ENCODE measurements at regions not wholly inside any gene's neighbourhood (a gene's known extent, or its start where the extent isn't known, plus 50 kb on each side); places are given as distances from the start of the nearest gene placed in this dataset.

DNA sequence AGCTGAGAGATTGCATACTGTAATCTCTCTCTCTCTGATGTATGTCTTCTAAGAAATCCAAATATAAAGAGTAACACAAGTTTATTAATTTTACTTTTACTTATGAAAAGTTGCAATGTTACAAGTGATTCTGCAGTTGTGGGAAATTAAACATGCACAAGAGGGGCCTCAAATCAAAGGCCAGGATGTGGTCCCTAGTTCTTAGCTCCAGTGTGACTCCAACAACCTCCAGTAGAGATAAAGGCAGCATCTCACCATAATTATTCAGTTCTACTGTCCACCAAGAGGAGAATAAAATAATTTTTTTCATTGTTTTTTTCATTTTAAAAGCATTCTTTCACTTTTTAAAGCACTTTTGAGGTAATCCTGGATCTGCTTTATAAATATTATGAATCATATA, 223.3 kb downstream of the RAP2B start:
- Histone ChIP-seq H3K27me3 (no peaks in the 10 kb centered on the region), H3K27ac (no peak overlapping the region), H3K9me3 (no peaks in the 10 kb centered on the region), H3K36me3 (no peaks in the 10 kb centered on the region), H3K4me1 (no peaks in the 10 kb centered on the region), H3K4me3 (no peak overlapping the region)
- TF ChIP-seq, protein P1, sequence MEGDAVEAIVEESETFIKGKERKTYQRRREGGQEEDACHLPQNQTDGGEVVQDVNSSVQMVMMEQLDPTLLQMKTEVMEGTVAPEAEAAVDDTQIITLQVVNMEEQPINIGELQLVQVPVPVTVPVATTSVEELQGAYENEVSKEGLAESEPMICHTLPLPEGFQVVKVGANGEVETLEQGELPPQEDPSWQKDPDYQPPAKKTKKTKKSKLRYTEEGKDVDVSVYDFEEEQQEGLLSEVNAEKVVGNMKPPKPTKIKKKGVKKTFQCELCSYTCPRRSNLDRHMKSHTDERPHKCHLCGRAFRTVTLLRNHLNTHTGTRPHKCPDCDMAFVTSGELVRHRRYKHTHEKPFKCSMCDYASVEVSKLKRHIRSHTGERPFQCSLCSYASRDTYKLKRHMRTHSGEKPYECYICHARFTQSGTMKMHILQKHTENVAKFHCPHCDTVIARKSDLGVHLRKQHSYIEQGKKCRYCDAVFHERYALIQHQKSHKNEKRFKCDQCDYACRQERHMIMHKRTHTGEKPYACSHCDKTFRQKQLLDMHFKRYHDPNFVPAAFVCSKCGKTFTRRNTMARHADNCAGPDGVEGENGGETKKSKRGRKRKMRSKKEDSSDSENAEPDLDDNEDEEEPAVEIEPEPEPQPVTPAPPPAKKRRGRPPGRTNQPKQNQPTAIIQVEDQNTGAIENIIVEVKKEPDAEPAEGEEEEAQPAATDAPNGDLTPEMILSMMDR (IDR thresholded peaks at IDR 0.05) = no peak
- ATAC-seq (no peak), DNase-seq (no peak)
- intact Hi-C loops (cut with DNase I) = no loop called here

DNA sequence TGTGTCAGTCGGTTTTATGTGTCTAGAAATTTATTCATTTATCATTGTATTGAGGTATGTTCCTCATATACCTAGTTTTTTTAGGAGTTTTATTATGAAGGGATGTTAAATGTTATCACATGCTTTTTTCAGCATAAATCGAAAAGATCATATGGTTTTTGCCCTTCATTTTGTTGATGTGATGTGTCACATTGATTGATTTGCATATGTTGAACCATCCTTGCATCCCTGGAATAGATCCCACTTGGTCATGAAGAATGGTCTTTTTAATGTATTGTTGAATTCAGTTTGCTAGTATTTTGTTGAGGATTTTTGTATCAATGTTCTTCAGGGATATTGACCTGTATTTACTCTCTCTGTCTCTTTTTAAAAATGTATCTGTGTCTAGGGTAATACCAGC, 230.3 kb downstream of the RAP2B start:
- Histone ChIP-seq H3K27ac (no peak overlapping the region), H3K9me3 (peaks cover 18% of the 10 kb centered on the region), H3K4me1 (no peaks in the 10 kb centered on the region), H3K36me3 (no peaks in the 10 kb centered on the region), H3K4me3 (no peak overlapping the region), H3K27me3 (no peaks in the 10 kb centered on the region)
- DNase-seq = no peak
- ATAC-seq = no peak
- intact Hi-C loops (cut with DNase I) = no loop called here
- TF ChIP-seq, protein P1 (IDR thresholded peaks at IDR 0.05) = no peak

DNA sequence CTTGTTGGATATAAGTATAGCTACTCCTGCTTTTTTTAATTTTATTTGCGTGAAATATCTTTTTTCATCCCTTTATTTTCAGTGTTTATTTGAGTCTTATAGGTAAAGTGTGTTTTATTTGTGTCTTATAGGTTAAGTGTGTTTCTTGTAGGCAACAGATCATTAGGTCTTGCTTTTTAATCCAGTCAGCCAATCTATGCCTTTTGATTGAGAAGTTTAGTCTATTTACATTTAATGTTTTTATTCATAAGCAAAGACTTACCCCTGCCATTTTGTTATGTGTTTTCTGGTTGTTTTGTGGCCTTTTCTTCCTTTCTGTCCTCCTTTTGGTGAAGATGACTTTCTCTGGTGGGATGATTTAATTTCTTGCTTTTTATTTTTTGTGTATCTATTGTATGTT, 232.0 kb downstream of the RAP2B start:
- H3K4me3 ChIP-seq = no peak overlapping the region
- H3K9me3 ChIP-seq = peaks cover 18% of the 10 kb centered on the region
- TF ChIP-seq, protein P1 (IDR thresholded peaks at IDR 0.05) = no peak
- no peaks in the 10 kb centered on the region for H3K4me1 ChIP-seq
- no peak for DNase-seq
- H3K27ac ChIP-seq = no peak overlapping the region
- H3K27me3 ChIP-seq = no peaks in the 10 kb centered on the region
- intact Hi-C loops (cut with DNase I) = no loop called here
- no peak for ATAC-seq
- H3K36me3 ChIP-seq = no peaks in the 10 kb centered on the region

DNA sequence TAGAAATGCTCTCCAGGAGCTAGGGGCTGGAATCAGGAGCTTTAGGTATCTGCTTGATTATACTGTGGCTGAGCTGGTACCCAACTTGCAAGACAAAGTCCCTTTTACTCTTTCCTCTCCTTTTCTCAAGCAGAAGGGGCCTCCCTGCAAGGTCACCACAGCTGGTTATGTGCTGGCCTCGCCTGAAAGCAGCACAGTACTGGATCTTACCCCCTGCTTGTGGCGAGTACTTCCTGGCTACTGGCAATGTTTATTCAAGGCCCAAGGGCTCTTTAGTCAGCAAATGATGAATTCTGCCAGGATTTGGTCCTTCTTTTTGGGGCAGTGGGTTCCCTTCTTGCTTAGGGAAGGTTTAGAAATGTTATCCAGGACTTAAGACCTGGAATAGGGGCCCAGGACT, 234.6 kb downstream of the RAP2B start:
- Histone ChIP-seq H3K4me3 (no peak overlapping the region), H3K27me3 (no peaks in the 10 kb centered on the region), H3K4me1 (no peaks in the 10 kb centered on the region), H3K36me3 (no peaks in the 10 kb centered on the region), H3K9me3 (peaks cover 18% of the 10 kb centered on the region), H3K27ac (no peak overlapping the region)
- ATAC-seq (no peak), DNase-seq (no peak)
- TF ChIP-seq, protein P1 (IDR thresholded peaks at IDR 0.05) = no peak
- intact Hi-C loops (cut with DNase I) = no loop called here

DNA sequence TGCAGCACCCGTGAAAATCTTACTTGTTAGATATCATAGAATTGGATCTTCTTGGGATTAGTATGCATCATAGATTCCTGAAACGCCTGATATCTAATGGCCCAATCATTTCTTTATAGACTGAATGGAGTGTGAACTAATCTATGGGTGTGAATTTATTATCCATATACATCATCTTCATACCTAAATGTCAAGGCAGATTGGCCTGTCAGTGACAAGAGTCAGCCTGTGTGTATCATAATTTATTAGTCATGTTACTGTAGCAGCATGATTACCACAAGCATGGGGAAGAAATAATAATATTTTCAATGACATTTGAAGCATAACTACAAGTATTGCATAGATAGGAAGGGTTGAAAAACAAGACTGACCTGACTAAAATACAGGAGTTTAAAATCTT, 235.8 kb downstream of the RAP2B start:
- Histone ChIP-seq H3K9me3 (peaks cover 10% of the 10 kb centered on the region), H3K4me1 (no peaks in the 10 kb centered on the region), H3K36me3 (no peaks in the 10 kb centered on the region), H3K27me3 (no peaks in the 10 kb centered on the region), H3K4me3 (no peak overlapping the region), H3K27ac (no peak overlapping the region)
- TF ChIP-seq, protein P1 (IDR thresholded peaks at IDR 0.05) = no peak
- intact Hi-C loops (cut with DNase I) = no loop called here
- no peak for DNase-seq
- ATAC-seq = no peak

DNA sequence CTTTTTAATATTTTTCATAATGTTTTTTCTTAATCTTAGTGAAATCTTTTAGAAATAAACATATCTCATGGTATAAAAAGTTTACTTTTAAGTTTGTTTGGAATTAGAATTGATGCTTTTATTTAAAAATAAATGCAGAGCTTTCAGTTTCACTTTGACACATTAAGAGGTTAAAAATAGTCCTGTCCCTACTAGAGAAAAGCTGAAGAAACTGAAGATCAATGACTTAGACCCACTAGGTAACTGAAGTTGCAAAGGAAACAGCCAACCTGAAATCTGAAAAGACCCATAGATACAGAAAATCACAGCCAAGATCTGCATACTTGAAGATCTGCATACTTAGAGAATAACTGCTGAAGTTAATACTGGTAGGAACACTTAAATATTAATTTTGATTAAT, 237.6 kb downstream of the RAP2B start:
- intact Hi-C loops (cut with DNase I) = no loop called here
- H3K27me3 ChIP-seq = no peaks in the 10 kb centered on the region

More for the DNA sequence above, 237.6 kb downstream of the RAP2B start:
- Histone ChIP-seq H3K27ac (no peak overlapping the region), H3K4me1 (no peaks in the 10 kb centered on the region), H3K36me3 (no peaks in the 10 kb centered on the region), H3K9me3 (no peaks in the 10 kb centered on the region), H3K4me3 (no peak overlapping the region)
- ATAC-seq (no peak), DNase-seq (no peak)
- TF ChIP-seq, protein P1 (IDR thresholded peaks at IDR 0.05) = no peak
